Fibroblast of pulmonary artery (primary cell): ENCODE measurements at regions not wholly inside any gene's neighbourhood (a gene's known extent, or its start where the extent isn't known, plus 50 kb on each side); places are given as distances from the start of the nearest gene placed in this dataset.

Source experiments
- DNase-seq: peaks from one replicate; pipeline ENCODE4 v3.0.0-alpha.2; 2010; ENCODE audit warnings: low read depth
- H3K4me3 ChIP-seq: replicated peaks from 2 replicates; pipeline ENCODE4 v1.5.1; 2011; ENCODE audit warnings: low read depth, mild to moderate bottlenecking, control low read depth, low read length, moderate library complexity
- CTCF ChIP-seq: IDR thresholded peaks from 2 replicates; pipeline ENCODE4 v1.5.1; 2011; ENCODE audit warnings: mild to moderate bottlenecking, control low read depth, low read length, inconsistent platforms; ENCODE audit errors: missing control alignments

GRCh38 chr3:189025866-189026265 is 145.9 kb upstream of the TPRG1 start:
- no peak for TF ChIP-seq CTCF
- H3K4me3 ChIP-seq: no peak overlapping the region
- DNase-seq: no peak

GRCh38 chr3:189027626-189028155 is 144.1 kb upstream of the TPRG1 start:
- TF ChIP-seq CTCF: no peak
- no peak for DNase-seq
- H3K4me3 ChIP-seq: no peak overlapping the region

GRCh38 chr3:189038773-189039745 is 132.7 kb upstream of the TPRG1 start:
- no peak overlapping the region for H3K4me3 ChIP-seq
- no peak for DNase-seq
- TF ChIP-seq CTCF: no peak

GRCh38 chr3:189040656-189041335 is 131.0 kb upstream of the TPRG1 start:
- no peak for DNase-seq
- TF ChIP-seq CTCF: no peak
- H3K4me3 ChIP-seq: no peak overlapping the region

GRCh38 chr3:189041482-189042090 is 130.2 kb upstream of the TPRG1 start:
- peak; percentile 57 for DNase-seq
- H3K4me3 ChIP-seq: no peak overlapping the region
- peak; percentile 53 for TF ChIP-seq CTCF

- DNase-seq: no peak
- H3K4me3 ChIP-seq: no peak overlapping the region
- no peak for TF ChIP-seq CTCF
These were observed 128.9 kb upstream of the TPRG1 start for GRCh38 chr3:189042832-189043231.
